Activated T-cell treated with anti-CD3 and anti-CD28 coated beads, Interleukin-2, amount 50 U/mL, for 72 hours (primary cell): ENCODE measurements at regions not wholly inside any gene's neighbourhood (a gene's known extent, or its start where the extent isn't known, plus 50 kb on each side); places are given as distances from the start of the nearest gene placed in this dataset.

Experiments
- ATAC-seq, 2 donors: fragments of 150-1000 bp; cut with Tn5 transposase; replicated peaks in 1 of 2; 2 replicates each; pipeline ENCODE4 v1.10.0; 2021; ENCODE audit warnings: moderate library complexity in 2 of 2, mild to moderate bottlenecking in 1 of 2
- DNase-seq, 2 donors: peaks; one replicate each; pipeline ENCODE4 v3.0.0; 2021 to 2022; ENCODE audit warnings: mixed read lengths in 1 of 2
- H3K27ac Mint-ChIP-seq: one replicate; pipeline ENCODE4 v1.8.0; 2022; ENCODE audit warnings: mild to moderate bottlenecking, moderate library complexity, mixed read lengths
- H3K27me3 Mint-ChIP-seq: one replicate; pipeline ENCODE4 v1.8.0; 2022; ENCODE audit warnings: low read depth, mixed read lengths
- H3K36me3 Mint-ChIP-seq, 2 donors: one replicate each; pipeline ENCODE4 v1.8.0; 2022; ENCODE audit warnings: mixed read lengths in 2 of 2, mild to moderate bottlenecking in 1 of 2; ENCODE audit not compliant: insufficient read depth in 2 of 2
- H3K4me1 Mint-ChIP-seq: one replicate; pipeline ENCODE4 v1.8.0; 2022; ENCODE audit warnings: low read depth, mixed read lengths
- H3K4me3 Mint-ChIP-seq, 2 donors: one replicate each; pipeline ENCODE4 v1.8.0; 2022; ENCODE audit warnings: mild to moderate bottlenecking in 2 of 2, mixed read lengths in 2 of 2, moderate library complexity in 2 of 2
- H3K9me3 Mint-ChIP-seq, 2 donors: one replicate each; pipeline ENCODE4 v1.8.0; 2022; ENCODE audit warnings: mixed read lengths in 2 of 2

DNA sequence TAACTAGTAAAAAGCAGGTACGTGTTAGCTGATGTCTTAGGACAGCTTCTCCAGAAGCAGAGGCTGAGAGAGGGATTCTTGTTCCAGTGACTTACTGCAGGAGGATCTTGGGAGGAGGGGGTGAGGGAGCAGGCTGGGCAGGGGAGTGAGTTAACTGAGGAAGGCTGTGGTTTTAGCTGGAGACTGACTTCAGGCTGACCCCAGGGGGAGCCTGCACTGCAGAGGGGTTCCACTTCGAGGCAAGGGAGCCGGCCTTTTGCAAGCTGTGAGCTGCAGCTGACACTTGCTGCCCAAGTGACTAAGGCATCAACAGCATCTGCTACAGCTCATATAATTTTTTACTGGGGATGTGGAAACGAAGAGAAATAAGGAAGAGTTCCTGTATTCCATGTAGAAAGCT, 50.4 kb upstream of the SOD1 start:
- no peak for ATAC-seq
- Mint-ChIP-seq H3K9me3 (peaks cover 5 to 7% of the 10 kb centered on the region in 2 donors), H3K4me1 (peaks cover 16% of the 10 kb centered on the region), H3K27ac (no peak overlapping the region), H3K36me3 (peaks cover 9 to 12% of the 10 kb centered on the region in 2 donors), H3K4me3 (no peak overlapping the region), H3K27me3 (peaks cover 24% of the 10 kb centered on the region)
- DNase-seq = no peak

DNA sequence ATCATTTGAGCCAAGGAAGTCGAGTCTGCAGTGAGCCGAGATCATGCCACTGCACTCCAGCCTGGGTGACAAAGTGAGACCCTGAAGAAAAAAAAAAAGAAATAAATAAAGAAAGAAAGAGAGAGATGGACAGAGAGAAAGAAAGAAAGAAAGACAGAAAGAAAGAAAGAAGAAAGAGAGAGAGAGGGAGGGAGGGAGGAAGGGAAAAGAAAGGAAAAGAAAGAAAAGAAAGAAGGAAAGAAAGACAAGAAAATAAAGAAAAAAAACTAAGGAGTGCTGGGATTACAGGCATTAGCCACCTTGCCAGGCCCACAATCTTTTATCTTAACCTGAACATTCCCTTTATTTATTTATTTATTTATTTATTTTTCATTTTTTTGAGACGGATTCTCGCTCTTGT, 51.7 kb upstream of the SOD1 start:
- H3K27ac Mint-ChIP-seq = peak overlapping the region; percentile 65
- DNase-seq (no peak), ATAC-seq (no peak)
- H3K9me3 Mint-ChIP-seq = peaks cover 5 to 7% of the 10 kb centered on the region in 2 donors
- H3K36me3 Mint-ChIP-seq = peaks cover 9 to 12% of the 10 kb centered on the region in 2 donors
- peaks cover 10% of the 10 kb centered on the region for H3K4me1 Mint-ChIP-seq
- peaks cover 16% of the 10 kb centered on the region for H3K27me3 Mint-ChIP-seq
- H3K4me3 Mint-ChIP-seq = no peak overlapping the region

DNA sequence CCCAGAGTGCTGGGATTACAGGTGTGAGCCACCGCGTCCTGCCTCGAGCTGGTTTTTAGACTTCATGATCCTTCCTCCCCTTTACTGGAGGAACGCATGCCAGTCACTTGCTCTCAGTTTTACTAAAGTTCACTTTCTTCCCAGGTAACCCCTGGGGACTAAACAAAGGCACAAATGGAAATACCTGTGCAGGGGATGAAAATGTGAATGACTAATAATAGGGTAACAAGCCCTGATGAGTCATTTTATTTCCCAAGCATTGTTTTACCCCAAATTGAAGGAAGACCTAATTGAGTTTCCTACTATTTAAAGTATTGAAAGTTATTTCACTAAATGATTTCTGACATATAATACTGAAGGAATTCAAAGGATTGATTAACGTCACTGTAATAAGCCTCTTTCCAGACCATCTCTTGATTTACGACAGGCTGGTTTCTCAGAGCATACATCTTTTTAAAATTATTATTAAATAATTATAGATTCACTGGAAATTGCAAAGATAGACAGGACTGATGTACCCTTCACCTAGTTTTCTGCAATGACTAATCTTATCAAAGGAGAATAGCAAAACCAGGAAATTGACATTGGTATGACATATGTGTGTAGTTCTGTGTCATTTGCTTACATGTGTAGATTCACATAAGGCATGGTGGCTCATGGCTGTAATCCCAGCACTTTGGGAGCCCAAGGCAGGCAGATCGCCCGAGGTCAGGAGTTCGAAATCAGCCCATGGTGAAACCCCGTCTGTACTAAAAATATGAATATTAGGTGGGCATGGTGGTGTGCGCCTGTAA, 53.2 kb upstream of the SOD1 start:
- Mint-ChIP-seq H3K27ac (no peak overlapping the region), H3K4me3 (no peak overlapping the region), H3K9me3 (peaks cover 3 to 4% of the 10 kb centered on the region in 2 donors), H3K4me1 (peaks cover 10% of the 10 kb centered on the region), H3K27me3 (peaks cover 5% of the 10 kb centered on the region), H3K36me3 (peaks cover 5 to 8% of the 10 kb centered on the region in 2 donors)
- ATAC-seq = peak in 1 of 2 donors; percentile 25
- DNase-seq = no peak

DNA sequence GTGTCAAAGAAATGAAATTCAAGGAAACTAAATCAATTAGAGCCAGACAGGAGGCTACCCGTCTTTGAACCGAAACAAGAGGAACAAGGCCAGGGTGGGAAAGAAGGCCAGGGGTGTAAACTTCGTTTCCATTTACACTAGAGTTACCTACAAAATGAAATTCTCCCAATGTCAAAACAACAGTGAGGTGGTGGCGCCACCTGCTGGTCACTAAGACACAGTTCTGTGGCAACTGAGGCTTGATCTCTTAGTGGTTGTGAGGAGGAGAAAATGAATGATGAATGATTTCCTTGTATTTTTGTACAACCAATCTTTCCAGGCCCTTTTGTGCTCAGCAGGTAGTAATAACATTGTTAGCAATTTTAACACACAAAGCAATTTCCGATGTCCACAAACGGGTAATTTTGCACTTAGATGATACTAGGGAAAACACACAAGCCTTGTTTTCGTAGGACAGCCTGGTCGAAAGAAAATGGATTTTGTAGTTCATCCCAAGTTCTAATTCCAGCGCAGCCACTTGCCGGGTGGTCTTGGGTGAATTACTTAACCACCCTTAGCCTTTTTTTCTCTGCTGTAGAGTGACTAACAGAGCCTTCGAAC, 54.8 kb upstream of the SOD1 start:
- ATAC-seq = peak; percentile 74 to 77

DNA sequence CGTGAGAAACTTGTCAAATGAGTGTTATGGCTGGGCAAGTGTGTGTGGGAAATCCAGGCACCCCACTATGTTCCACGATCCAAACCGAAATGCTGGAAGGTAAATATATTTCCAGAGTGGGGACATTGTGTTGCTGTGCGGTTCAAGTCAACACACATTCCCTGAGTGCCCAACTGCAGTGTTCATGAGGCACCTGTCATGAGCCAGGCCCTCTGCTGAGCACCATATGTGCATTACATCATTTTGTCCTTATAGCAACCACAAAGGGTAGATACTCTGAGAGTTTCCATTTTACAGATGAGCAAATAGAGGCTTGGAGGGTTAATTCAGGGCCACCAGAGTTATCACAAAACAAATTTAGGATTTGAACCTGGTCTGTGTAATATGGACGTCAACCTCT, 59.9 kb upstream of the SOD1 start:
- Mint-ChIP-seq H3K4me3 (no peak overlapping the region), H3K27ac (no peak overlapping the region), H3K9me3 (no peaks in the 10 kb centered on the region), H3K27me3 (no peaks in the 10 kb centered on the region), H3K4me1 (peaks cover 2% of the 10 kb centered on the region), H3K36me3 (no peaks in the 10 kb centered on the region)
- no peak for DNase-seq
- ATAC-seq = no peak

More for the DNA sequence above, 54.8 kb upstream of the SOD1 start:
- H3K27me3 Mint-ChIP-seq = no peaks in the 10 kb centered on the region
- H3K4me1 Mint-ChIP-seq = peaks cover 10% of the 10 kb centered on the region
- no peak overlapping the region for H3K4me3 Mint-ChIP-seq
- H3K36me3 Mint-ChIP-seq = no peaks in the 10 kb centered on the region
- H3K27ac Mint-ChIP-seq = no peak overlapping the region
- H3K9me3 Mint-ChIP-seq = no peaks in the 10 kb centered on the region
- peak; percentile 70 to 73 for DNase-seq

DNA sequence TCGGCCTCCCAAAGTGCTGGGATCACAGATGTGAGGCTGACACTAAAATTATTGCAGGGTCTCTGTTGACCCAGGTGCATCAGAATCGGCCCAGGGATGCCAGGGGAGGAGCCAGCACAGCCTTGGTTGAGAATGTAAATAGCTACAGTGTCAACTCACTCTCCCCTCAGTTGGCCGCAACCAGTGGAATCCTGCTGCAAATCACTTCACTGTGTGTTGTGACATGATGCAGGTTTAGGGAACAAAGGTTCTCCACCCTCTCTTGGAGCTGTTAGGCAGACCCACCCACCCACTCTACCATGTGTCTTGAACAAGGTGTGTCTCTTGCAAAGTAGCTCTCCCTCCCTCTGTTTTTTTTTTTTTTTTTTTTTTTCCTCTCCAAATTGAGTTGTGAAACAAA, 60.5 kb upstream of the SOD1 start:
- Mint-ChIP-seq H3K36me3 (no peaks in the 10 kb centered on the region), H3K27ac (no peak overlapping the region), H3K4me3 (no peak overlapping the region), H3K27me3 (no peaks in the 10 kb centered on the region), H3K4me1 (no peaks in the 10 kb centered on the region), H3K9me3 (no peaks in the 10 kb centered on the region)
- no peak for DNase-seq
- no peak for ATAC-seq

DNA sequence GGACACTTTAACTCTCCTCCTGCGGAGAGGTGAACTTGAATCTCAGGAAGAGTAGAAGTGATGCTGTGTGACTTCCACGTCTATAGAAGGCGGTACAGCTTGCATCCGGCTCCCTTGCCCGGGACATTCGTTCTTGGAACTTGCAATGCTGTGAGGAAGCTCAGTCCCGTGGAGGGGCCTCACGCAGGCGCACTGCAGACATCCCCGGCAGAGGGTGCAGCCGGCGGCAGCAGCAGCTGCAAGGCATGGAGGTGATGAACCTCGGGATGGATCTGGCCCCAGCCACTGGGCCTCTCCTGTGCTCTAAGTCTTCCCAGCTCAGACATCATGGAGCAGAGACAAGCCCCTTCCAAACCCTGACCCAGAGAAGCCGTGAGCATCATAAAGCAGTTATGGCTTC, 61.8 kb upstream of the SOD1 start:
- ATAC-seq (no peak), DNase-seq (no peak)
- Mint-ChIP-seq H3K4me1 (no peaks in the 10 kb centered on the region), H3K36me3 (no peaks in the 10 kb centered on the region), H3K4me3 (no peak overlapping the region), H3K27ac (no peak overlapping the region), H3K27me3 (no peaks in the 10 kb centered on the region), H3K9me3 (no peaks in the 10 kb centered on the region)

DNA sequence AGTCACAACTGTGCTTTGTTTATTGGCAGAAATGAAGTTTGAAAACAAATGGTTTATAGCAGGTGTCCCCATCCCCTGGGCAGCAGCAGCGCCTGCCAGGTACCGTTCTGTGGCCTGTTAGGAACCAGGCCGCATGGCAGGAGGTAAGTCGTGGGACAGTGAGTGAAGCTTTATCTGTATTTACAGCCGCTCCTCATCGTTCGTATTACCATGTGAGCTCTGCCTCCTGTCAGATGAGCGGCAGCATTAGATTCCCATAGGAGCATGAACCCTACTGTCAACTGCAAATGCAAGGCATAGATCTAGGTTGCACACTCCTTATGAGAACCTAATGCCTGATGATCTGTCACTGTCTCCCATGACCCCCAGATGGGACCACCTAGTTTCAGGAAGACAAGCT, 63.4 kb upstream of the SOD1 start:
- Mint-ChIP-seq H3K4me3 (no peak overlapping the region), H3K36me3 (no peaks in the 10 kb centered on the region), H3K27ac (no peak overlapping the region), H3K4me1 (no peaks in the 10 kb centered on the region), H3K9me3 (no peaks in the 10 kb centered on the region), H3K27me3 (no peaks in the 10 kb centered on the region)
- ATAC-seq (no peak), DNase-seq (no peak)

DNA sequence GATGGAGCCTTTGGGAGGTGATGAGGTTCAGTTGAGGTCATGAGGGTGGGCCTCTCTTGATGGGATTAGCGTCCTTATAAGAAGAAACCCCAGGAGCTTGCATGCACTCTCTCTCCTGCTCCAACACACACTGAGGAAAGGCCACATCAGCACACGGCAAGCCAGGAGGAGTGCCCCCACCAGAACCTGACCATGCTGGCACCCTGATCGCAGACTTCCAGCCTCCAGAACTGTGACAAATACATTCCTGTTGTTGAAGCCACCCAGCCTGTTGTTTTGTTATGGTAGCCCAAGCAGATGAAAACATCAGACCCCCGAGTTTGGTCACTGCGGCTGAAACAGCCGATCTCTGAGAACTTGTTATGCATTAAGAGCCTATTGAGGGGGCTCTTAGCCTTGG, 64.8 kb upstream of the SOD1 start:
- H3K27me3 Mint-ChIP-seq = no peaks in the 10 kb centered on the region
- no peak for ATAC-seq

DNA sequence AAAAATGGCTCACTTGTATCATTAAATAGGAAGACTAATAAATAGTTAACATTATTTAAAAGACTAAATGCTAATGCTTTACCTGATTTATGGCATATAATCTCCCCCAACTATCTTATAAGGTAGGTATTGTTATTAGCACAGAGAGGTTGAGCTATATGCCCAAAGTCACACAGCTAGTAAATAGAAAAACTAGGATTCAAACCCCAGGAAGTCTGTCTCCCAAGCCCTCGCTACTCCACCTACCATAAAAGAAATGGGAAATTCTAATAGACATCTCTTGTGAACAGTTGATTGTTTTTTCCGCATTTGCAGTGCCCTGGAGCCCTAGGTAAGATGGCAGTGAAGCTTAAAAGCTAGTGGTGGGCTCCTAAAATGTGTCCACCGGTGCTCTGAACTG, 65.2 kb upstream of the SOD1 start:
- Mint-ChIP-seq H3K27ac (no peak overlapping the region), H3K9me3 (no peaks in the 10 kb centered on the region), H3K4me1 (no peaks in the 10 kb centered on the region), H3K36me3 (no peaks in the 10 kb centered on the region), H3K27me3 (no peaks in the 10 kb centered on the region), H3K4me3 (no peak overlapping the region)
- ATAC-seq (no peak), DNase-seq (no peak)

More for the DNA sequence above, 64.8 kb upstream of the SOD1 start:
- Mint-ChIP-seq H3K36me3 (no peaks in the 10 kb centered on the region), H3K4me1 (no peaks in the 10 kb centered on the region), H3K9me3 (no peaks in the 10 kb centered on the region), H3K27ac (no peak overlapping the region), H3K4me3 (no peak overlapping the region)
- DNase-seq = no peak

DNA sequence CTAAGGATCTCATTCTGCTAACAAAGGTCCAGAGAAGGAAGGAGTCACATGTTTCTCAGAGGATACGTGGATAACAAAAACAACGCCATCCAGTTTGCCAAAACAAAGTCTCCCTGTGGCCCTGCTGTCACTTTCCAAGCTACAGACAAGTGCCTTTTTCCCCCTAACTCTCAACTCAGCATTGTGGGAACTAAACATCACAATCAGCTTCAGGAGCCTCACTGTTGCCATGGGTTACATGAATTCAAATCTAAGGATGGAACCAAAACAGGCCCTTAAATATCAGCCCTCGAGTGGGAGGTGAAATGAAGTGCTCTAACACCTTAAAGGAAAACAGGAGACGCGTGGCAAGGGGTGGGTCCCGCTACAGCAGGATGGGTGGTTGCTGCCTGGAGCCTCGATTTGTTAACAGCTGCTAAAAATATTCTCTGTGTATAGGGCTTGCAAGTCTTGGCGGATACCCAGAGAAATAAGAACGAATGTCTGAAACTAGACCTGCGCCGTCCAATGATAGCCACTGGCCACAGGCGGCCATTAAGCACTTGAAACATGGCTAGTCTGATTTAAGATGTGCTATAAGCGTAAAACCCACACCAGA, 66.4 kb upstream of the SOD1 start:
- DNase-seq (no peak), ATAC-seq (no peak)
- no peak overlapping the region for H3K4me3 Mint-ChIP-seq
- no peaks in the 10 kb centered on the region for H3K9me3 Mint-ChIP-seq
- no peaks in the 10 kb centered on the region for H3K4me1 Mint-ChIP-seq
- no peak overlapping the region for H3K27ac Mint-ChIP-seq
- no peaks in the 10 kb centered on the region for H3K36me3 Mint-ChIP-seq
- H3K27me3 Mint-ChIP-seq = no peaks in the 10 kb centered on the region

DNA sequence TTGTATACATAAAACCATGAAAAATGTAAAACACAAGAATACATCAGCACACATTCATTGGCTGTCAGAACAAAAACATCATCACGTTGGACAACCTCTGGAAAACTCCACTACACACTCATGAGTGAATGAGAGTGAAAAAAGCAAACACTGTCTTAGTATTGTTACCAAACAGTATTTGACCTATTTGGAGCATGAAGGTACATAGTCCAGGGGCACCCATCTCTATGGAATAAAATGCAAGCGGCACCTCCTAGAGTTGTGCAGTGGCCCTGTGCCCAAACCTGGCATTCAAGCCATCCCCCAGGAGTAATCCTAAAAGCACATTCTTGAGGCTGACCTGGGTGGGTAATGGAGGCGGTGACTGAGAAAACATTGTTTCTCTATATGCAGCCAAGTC, 67.0 kb upstream of the SOD1 start:
- DNase-seq (no peak), ATAC-seq (no peak)
- no peaks in the 10 kb centered on the region for H3K9me3 Mint-ChIP-seq
- no peak overlapping the region for H3K27ac Mint-ChIP-seq
- no peaks in the 10 kb centered on the region for H3K27me3 Mint-ChIP-seq
- H3K4me1 Mint-ChIP-seq = no peaks in the 10 kb centered on the region
- no peaks in the 10 kb centered on the region for H3K36me3 Mint-ChIP-seq
- no peak overlapping the region for H3K4me3 Mint-ChIP-seq

DNA sequence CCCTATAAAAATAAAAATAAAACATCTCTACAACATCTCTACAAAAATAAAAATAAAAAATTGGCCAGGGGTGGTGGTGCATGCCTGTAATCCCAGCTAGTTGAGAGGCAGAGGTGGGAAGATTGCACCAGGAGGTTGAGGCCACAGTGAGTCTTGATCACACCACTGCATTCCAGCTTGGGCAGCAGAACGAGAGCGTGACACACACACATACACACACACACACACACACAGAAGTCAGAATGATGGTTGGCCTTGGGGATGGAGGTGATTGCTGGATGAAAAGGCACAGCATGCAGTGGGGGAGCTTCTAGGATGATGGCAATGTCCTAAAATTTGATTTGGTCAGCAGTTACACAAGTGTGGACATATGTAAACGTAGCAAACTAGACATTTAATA, 69.7 kb upstream of the SOD1 start:
- Mint-ChIP-seq H3K36me3 (no peaks in the 10 kb centered on the region), H3K9me3 (no peaks in the 10 kb centered on the region), H3K4me1 (no peaks in the 10 kb centered on the region), H3K27ac (no peak overlapping the region), H3K27me3 (no peaks in the 10 kb centered on the region), H3K4me3 (no peak overlapping the region)
- no peak for ATAC-seq
- DNase-seq = no peak
